K562 (cell line): ENCODE measurements at regions not wholly inside any gene's neighbourhood (a gene's known extent, or its start where the extent isn't known, plus 50 kb on each side); places are given as distances from the start of the nearest gene placed in this dataset.

Experiments used
- BHLHE40 ChIP-seq: IDR thresholded peaks from 2 replicates; pipeline ENCODE4 v1.6.1; 2011; ENCODE audit warnings: low read length, improper control_type of control experiment
- EGR1 ChIP-seq: fragments of 450-650 bp; conservative IDR thresholded peaks from 2 replicates; pipeline ENCODE4 v1.6.1; 2017; ENCODE audit warnings: mild to moderate bottlenecking
- JUND ChIP-seq, 2 experiments: IDR thresholded peaks; 2 replicates in 1 of 2; 3 replicates in 1 of 2; pipeline ENCODE4 v1.6.1; 2011; ENCODE audit warnings: borderline replicate concordance in 2 of 2, low read depth in 2 of 2, low read length in 2 of 2, improper control_type of control experiment in 1 of 2, missing biosample characterization in 1 of 2, missing genetic modification characterization in 1 of 2, missing genetic modification reagents in 1 of 2
- MCM3 ChIP-seq: fragments of 450-650 bp; IDR thresholded peaks from 2 replicates; pipeline ENCODE4 v1.6.1; 2016
- MEF2A ChIP-seq: IDR thresholded peaks from 2 replicates; pipeline ENCODE4 v1.6.1; 2011; ENCODE audit warnings: low read depth, mild to moderate bottlenecking, low read length, moderate library complexity; ENCODE audit not compliant: control insufficient read depth
- MXI1 ChIP-seq: IDR thresholded peaks from 2 replicates; pipeline ENCODE4 v1.6.1; 2011; ENCODE audit warnings: low read depth, mild to moderate bottlenecking, improper control_type of control experiment, low read length
- RAD21 ChIP-seq, 2 experiments: fragments of 250-450 bp in 1 of 2; fragments of 450-650 bp in 1 of 2; sonication (Bioruptor Pico) in 1 of 2; formaldehyde crosslinking in 1 of 2; IDR thresholded peaks in 1 of 2; conservative IDR thresholded peaks in 1 of 2; 2 replicates each; pipeline versions ENCODE4 v1.4.0 to v1.8.0; 2020 to 2022; ENCODE audit warnings: mild to moderate bottlenecking in 2 of 2, moderate library complexity in 1 of 2
- RB1 ChIP-seq: fragments of 450-650 bp; IDR thresholded peaks from 2 replicates; pipeline ENCODE4 v1.6.1; 2017; ENCODE audit warnings: low read depth, mild to moderate bottlenecking
- SMARCC2 ChIP-seq: fragments of 450-650 bp; IDR thresholded peaks from 2 replicates; pipeline ENCODE4 v1.6.1; 2017; ENCODE audit warnings: antibody characterized with exemption, moderate library complexity, mild to moderate bottlenecking, low read depth
- ZKSCAN3 ChIP-seq: fragments of 250-450 bp; sonication (Bioruptor Pico); IDR thresholded peaks from 2 replicates; pipeline ENCODE4 v1.4.0; 2020
- ZNF551 ChIP-seq: fragments of 250-450 bp; sonication (Bioruptor Pico); IDR thresholded peaks from 2 replicates; pipeline ENCODE4 v1.5.0; 2021; ENCODE audit warnings: mild to moderate bottlenecking, moderate library complexity
- ZZZ3 ChIP-seq: fragments of 450-650 bp; IDR thresholded peaks from 2 replicates; pipeline ENCODE4 v1.6.1; 2016; ENCODE audit warnings: antibody characterized with exemption, mild to moderate bottlenecking, moderate library complexity
- TF ChIP-seq, protein P1 (sequence below): fragments of 450-650 bp; IDR thresholded peaks from 2 replicates; pipeline ENCODE4 v1.6.1; 2016; ENCODE audit warnings: mild to moderate bottlenecking
- TF ChIP-seq, protein P2 (sequence below): IDR thresholded peaks from 2 replicates; pipeline ENCODE4 v1.6.1; 2011; ENCODE audit not compliant: insufficient read length; ENCODE audit errors: extremely low read depth
- TF ChIP-seq, protein P3 (sequence below), 2 experiments: fragments of 450-650 bp; IDR thresholded peaks; 2 replicates each; pipeline ENCODE4 v1.6.1; 2016
- TF ChIP-seq, protein P4 (sequence below): fragments of 250-450 bp; sonication (Bioruptor Pico); IDR thresholded peaks from 2 replicates; pipeline ENCODE4 v1.8.0; 2022; ENCODE audit warnings: moderate library complexity, mild to moderate bottlenecking, inconsistent platforms
- TF ChIP-seq, protein P5 (sequence below), 2 experiments: IDR thresholded peaks; 2 replicates each; pipeline ENCODE4 v1.6.1; 2011; ENCODE audit warnings: borderline replicate concordance in 1 of 2, control low read depth in 1 of 2, low read depth in 1 of 2, low read length in 1 of 2, mild to moderate bottlenecking in 1 of 2, mixed read lengths in 1 of 2, moderate library complexity in 1 of 2; ENCODE audit not compliant: insufficient read depth in 1 of 2, insufficient read length in 1 of 2, poor library complexity in 1 of 2, severe bottlenecking in 1 of 2; ENCODE audit errors: extremely low read depth in 1 of 2
- TF ChIP-seq, protein P6 (sequence below): IDR thresholded peaks from 2 replicates; pipeline ENCODE4 v1.6.1; 2014; ENCODE audit warnings: antibody characterized with exemption

DNA sequence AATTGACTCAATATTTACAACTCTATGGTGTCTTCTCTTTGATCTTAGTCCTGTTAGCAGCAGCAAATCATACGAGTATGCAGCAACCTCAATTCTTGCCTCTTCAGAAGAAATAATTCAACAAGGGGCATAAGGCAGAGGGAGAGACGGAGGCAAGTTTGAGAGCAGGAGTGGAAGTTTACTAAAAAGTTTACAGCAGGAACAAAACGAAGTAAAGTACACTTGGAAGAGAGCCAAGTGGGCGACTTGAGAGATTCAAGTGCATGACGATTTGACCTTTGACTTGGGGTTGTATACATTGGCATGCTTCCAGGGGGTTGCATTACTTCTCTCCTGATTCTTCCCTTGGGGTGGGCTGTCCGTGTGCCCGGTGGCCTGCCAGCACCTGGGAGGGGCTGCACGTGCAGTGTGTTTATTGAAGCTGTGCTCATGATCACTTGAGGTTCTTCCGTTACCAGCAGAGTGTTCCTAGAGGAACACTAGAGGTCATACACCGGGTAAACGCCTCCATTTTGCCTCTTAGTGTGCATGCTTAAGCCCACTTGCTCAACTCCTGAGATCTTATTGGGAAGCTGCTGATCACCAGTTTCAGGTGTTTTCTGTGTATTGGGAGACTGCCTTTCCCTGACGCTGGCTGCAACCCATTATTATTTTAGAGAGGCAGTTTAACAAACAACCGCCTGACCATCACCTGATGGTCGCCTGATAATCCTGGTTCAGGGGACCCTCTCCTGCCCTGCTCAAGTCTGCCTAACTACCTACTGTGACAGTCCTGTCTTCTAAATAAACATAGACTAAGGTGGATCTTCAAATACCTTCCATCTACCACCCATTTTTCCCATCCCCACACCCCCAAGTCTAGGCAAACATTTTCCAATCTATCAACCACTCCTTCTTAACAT is 172.4 kb upstream of the MYLIP start (continued):
- TF ChIP-seq, protein P1, sequence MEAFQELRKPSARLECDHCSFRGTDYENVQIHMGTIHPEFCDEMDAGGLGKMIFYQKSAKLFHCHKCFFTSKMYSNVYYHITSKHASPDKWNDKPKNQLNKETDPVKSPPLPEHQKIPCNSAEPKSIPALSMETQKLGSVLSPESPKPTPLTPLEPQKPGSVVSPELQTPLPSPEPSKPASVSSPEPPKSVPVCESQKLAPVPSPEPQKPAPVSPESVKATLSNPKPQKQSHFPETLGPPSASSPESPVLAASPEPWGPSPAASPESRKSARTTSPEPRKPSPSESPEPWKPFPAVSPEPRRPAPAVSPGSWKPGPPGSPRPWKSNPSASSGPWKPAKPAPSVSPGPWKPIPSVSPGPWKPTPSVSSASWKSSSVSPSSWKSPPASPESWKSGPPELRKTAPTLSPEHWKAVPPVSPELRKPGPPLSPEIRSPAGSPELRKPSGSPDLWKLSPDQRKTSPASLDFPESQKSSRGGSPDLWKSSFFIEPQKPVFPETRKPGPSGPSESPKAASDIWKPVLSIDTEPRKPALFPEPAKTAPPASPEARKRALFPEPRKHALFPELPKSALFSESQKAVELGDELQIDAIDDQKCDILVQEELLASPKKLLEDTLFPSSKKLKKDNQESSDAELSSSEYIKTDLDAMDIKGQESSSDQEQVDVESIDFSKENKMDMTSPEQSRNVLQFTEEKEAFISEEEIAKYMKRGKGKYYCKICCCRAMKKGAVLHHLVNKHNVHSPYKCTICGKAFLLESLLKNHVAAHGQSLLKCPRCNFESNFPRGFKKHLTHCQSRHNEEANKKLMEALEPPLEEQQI: no peak
- TF ChIP-seq JUND (IDR thresholded peaks at IDR 0.05; ENCODE audit: borderline replicate concordance, low read depth, low read length) (no peak), JUND (tag; IDR thresholded peaks at IDR 0.05; ENCODE audit: borderline replicate concordance, low read depth, low read length) (0 out of 3 replicates have a peak, but pooled peaks have one; percentile 21), BHLHE40 (peak; percentile 90), ZZZ3 (no peak), SMARCC2 (no peak), EGR1 (no peak), MEF2A (no peak), RB1 (peak; percentile 39; the same call in 1 of the 2 replicates), ZNF551 (CRISPR knock-in tag) (no peak), ZKSCAN3 (no peak), MCM3 (no peak), MXI1 (no peak), RAD21 (CRISPR knock-in tag; conservative IDR thresholded peaks at IDR 0.05 in 1 of 2, IDR thresholded peaks at IDR 0.05 in 1 of 2) (peak in 1 of 2 experiments; percentile 19; a peak in 1 of 4 replicates)
- TF ChIP-seq, protein P2, sequence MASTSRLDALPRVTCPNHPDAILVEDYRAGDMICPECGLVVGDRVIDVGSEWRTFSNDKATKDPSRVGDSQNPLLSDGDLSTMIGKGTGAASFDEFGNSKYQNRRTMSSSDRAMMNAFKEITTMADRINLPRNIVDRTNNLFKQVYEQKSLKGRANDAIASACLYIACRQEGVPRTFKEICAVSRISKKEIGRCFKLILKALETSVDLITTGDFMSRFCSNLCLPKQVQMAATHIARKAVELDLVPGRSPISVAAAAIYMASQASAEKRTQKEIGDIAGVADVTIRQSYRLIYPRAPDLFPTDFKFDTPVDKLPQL: no peak
- TF ChIP-seq, protein P3, sequence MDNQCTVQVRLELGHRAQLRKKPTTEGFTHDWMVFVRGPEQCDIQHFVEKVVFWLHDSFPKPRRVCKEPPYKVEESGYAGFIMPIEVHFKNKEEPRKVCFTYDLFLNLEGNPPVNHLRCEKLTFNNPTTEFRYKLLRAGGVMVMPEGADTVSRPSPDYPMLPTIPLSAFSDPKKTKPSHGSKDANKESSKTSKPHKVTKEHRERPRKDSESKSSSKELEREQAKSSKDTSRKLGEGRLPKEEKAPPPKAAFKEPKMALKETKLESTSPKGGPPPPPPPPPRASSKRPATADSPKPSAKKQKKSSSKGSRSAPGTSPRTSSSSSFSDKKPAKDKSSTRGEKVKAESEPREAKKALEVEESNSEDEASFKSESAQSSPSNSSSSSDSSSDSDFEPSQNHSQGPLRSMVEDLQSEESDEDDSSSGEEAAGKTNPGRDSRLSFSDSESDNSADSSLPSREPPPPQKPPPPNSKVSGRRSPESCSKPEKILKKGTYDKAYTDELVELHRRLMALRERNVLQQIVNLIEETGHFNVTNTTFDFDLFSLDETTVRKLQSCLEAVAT (IDR thresholded peaks at IDR 0.05): no peak
- TF ChIP-seq, protein P4, sequence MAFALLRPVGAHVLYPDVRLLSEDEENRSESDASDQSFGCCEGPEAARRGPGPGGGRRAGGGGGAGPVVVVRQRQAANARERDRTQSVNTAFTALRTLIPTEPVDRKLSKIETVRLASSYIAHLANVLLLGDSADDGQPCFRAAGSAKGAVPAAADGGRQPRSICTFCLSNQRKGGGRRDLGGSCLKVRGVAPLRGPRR (CRISPR knock-in tag): no peak
- TF ChIP-seq, protein P5, sequence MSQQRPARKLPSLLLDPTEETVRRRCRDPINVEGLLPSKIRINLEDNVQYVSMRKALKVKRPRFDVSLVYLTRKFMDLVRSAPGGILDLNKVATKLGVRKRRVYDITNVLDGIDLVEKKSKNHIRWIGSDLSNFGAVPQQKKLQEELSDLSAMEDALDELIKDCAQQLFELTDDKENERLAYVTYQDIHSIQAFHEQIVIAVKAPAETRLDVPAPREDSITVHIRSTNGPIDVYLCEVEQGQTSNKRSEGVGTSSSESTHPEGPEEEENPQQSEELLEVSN (IDR thresholded peaks at IDR 0.05; ENCODE audit: borderline replicate concordance in 1 of 2, extremely low read depth in 1 of 2, insufficient read depth in 1 of 2, insufficient read length in 1 of 2, low read depth in 1 of 2, low read length in 1 of 2, poor library complexity in 1 of 2, severe bottlenecking in 1 of 2): peak in 1 of 2 experiments; percentile 62
- TF ChIP-seq, protein P6, sequence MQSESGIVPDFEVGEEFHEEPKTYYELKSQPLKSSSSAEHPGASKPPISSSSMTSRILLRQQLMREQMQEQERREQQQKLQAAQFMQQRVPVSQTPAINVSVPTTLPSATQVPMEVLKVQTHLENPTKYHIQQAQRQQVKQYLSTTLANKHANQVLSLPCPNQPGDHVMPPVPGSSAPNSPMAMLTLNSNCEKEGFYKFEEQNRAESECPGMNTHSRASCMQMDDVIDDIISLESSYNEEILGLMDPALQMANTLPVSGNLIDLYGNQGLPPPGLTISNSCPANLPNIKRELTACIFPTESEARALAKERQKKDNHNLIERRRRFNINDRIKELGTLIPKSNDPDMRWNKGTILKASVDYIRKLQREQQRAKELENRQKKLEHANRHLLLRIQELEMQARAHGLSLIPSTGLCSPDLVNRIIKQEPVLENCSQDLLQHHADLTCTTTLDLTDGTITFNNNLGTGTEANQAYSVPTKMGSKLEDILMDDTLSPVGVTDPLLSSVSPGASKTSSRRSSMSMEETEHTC: no peak
